Uterus (tissue), 2 donors: ENCODE measurements at regions not wholly inside any gene's neighbourhood (a gene's known extent, or its start where the extent isn't known, plus 50 kb on each side); places are given as distances from the start of the nearest gene placed in this dataset.

ENCODE experiments used
- POLR2A ChIP-seq, 2 donors: fragments of 450-650 bp; IDR thresholded peaks; one replicate each; pipeline ENCODE4 v1.6.1; 2016; ENCODE audit warnings: antibody characterized with exemption in 2 of 2, mild to moderate bottlenecking in 1 of 2, moderate library complexity in 1 of 2
- TF ChIP-seq, protein P1 (sequence below), 4 experiments: fragments of 200-600 bp in 2 of 4; fragments of 450-650 bp in 2 of 4; sonication (generic) in 2 of 4; IDR thresholded peaks; one replicate each; pipeline ENCODE4 v1.5.1; 2016 to 2019; ENCODE audit warnings: antibody characterized with exemption in 4 of 4, mild to moderate bottlenecking in 2 of 4, moderate library complexity in 1 of 4

GRCh38 chr4:35836596-35836995 is 407.7 kb downstream of the ARAP2 start:
- TF ChIP-seq, protein P1, sequence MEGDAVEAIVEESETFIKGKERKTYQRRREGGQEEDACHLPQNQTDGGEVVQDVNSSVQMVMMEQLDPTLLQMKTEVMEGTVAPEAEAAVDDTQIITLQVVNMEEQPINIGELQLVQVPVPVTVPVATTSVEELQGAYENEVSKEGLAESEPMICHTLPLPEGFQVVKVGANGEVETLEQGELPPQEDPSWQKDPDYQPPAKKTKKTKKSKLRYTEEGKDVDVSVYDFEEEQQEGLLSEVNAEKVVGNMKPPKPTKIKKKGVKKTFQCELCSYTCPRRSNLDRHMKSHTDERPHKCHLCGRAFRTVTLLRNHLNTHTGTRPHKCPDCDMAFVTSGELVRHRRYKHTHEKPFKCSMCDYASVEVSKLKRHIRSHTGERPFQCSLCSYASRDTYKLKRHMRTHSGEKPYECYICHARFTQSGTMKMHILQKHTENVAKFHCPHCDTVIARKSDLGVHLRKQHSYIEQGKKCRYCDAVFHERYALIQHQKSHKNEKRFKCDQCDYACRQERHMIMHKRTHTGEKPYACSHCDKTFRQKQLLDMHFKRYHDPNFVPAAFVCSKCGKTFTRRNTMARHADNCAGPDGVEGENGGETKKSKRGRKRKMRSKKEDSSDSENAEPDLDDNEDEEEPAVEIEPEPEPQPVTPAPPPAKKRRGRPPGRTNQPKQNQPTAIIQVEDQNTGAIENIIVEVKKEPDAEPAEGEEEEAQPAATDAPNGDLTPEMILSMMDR (IDR thresholded peaks at IDR 0.05), result no peak
- no peak for TF ChIP-seq POLR2A (IDR thresholded peaks at IDR 0.05)
